GM18867 (cell line): ENCODE measurements at regions not wholly inside any gene's neighbourhood (a gene's known extent, or its start where the extent isn't known, plus 50 kb on each side); places are given as distances from the start of the nearest gene placed in this dataset.
"Not testable (repeated sequence)": the region's sequence is repeated elsewhere in the genome, so short reads cannot be mapped to it uniquely, and the experiment has no call there.

Experiments
- ATAC-seq: cut with Tn5 transposase; IDR thresholded peaks from one replicate; pipeline ENCODE4 v1.9.1; 2021; ENCODE audit warnings: mild to moderate bottlenecking, moderate library complexity; ENCODE audit not compliant: unreplicated experiment

- no peak for ATAC-seq
Observed at GRCh38 chr6:961407-961960, 268.5 kb upstream of the EXOC2 start.

- no peak for ATAC-seq
Observed at GRCh38 chr6:960356-960755, 267.4 kb upstream of the EXOC2 start.

- ATAC-seq: no peak
Observed at GRCh38 chr6:958488-958887, 265.5 kb upstream of the EXOC2 start.

GRCh38 chr6:951399-952181 lies 258.7 kb upstream of the EXOC2 start:
- no peak for ATAC-seq

- no peak for ATAC-seq
Observed at GRCh38 chr6:947235-947934, 254.4 kb upstream of the EXOC2 start.

GRCh38 chr6:946546-946945 lies 253.6 kb upstream of the EXOC2 start:
- ATAC-seq: no peak

GRCh38 chr6:939526-940252 lies 246.8 kb upstream of the EXOC2 start:
- ATAC-seq: no peak

- ATAC-seq: no peak
Observed at GRCh38 chr6:938916-939315, 246.0 kb upstream of the EXOC2 start.

DNA sequence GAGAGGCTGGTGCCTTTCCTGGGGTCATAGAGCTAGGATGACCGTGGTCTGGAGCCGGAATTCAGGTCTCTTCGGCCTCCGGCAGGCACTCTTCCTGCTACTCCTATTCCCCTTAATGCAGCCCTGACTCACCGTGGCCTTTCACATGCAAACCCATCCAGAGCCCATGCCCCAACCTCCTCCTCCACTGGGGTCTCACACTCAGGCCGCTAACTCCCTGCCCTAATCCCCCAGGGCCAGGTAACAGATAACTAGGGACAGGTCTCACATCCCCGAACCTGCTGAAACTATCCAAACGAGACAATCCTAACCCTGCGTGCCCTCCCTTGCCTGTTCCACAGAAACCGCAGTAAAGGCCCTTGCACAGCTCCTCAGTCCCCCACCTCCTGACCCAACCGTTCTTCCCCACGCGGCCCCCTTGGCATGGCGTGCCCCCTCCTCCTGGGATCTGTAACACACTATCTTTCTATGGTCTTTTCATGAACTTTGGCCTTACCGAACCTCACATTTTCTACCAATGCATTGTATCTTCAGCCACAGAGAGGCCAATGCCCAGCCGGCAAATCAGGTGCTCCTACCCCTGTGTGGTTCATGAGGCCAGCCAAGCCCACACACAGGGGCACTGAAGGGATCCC lies 245.4 kb upstream of the EXOC2 start:
- no peak for ATAC-seq

GRCh38 chr6:935582-935981 lies 242.6 kb upstream of the EXOC2 start:
- ATAC-seq: no peak

GRCh38 chr6:934686-935085 lies 241.7 kb upstream of the EXOC2 start:
- ATAC-seq: no peak

GRCh38 chr6:931919-932318 lies 239.0 kb upstream of the EXOC2 start:
- ATAC-seq: not testable (repeated sequence)

DNA sequence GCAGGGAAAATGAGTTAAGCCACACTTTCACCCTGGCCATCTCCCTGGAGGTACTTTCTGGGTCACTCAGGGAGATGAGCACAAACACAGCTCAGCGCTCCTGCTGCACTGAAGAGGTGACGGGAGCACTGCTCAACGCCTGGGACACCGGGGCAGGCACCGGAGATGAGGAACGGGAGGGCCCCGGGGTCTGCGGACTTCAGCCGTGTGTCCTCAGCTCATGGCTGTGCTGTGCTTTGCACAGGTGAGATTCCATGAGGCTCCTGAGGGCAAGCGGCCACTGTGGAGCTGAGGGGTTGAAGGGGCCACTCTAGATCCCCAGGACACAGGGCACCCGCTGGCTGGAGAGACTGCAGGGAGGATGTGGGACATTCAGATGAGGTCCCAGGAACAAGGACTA lies 234.2 kb upstream of the EXOC2 start:
- no peak for ATAC-seq

- ATAC-seq: no peak
Observed at GRCh38 chr6:925656-926213, 232.8 kb upstream of the EXOC2 start.

DNA sequence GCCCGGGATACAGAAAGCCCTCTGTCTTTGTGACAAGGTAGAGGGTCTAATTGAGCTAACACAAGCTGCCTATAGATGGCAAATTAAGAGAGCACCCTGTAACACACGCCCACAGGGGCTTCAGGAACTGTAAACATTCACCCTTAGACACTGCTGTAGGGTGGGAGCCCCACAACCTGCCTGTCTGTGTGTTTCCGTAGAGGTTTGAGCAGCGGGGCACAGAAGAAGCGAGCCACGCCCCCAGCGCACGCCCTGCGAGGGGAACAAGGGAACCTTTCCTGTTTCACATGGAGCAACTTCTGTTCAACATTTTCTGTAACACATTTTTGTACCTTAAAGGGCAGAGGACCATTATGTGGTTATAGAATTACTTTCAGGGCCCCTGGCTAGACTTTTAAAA lies 231.7 kb upstream of the EXOC2 start:
- no peak for ATAC-seq

GRCh38 chr6:921400-921799 lies 228.5 kb upstream of the EXOC2 start:
- ATAC-seq: no peak

DNA sequence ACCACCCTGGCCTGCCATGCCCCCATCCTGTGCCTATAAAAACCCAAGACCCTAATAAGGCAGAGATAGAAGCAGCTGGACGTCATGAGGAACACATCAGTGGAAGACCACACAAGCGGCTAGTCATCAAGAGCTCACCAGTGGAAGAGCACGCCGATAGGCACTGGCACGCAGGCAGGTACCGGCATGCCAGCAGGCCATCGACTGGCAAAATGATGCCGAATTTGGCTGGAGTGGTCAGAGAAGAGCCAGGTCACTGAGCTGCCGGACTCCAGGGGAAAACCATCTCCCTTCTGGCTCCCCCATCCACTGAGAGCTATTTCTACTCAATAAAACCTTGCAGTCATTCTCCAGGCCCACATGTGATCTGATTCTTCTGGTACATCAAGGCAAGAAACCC lies 227.6 kb upstream of the EXOC2 start:
- ATAC-seq: no peak

- no peak for ATAC-seq
Observed at GRCh38 chr6:919500-919899, 226.6 kb upstream of the EXOC2 start.

- no peak for ATAC-seq
Observed at GRCh38 chr6:917939-918338, 225.0 kb upstream of the EXOC2 start.

- no peak for ATAC-seq
Observed at GRCh38 chr6:917296-917695, 224.4 kb upstream of the EXOC2 start.

- no peak for ATAC-seq
Observed at GRCh38 chr6:916131-916530, 223.2 kb upstream of the EXOC2 start.
